ENCODE measurements at regions not wholly inside any gene's neighbourhood (a gene's known extent, or its start where the extent isn't known, plus 50 kb on each side); places are given as distances from the start of the nearest gene placed in this dataset.

DNA sequence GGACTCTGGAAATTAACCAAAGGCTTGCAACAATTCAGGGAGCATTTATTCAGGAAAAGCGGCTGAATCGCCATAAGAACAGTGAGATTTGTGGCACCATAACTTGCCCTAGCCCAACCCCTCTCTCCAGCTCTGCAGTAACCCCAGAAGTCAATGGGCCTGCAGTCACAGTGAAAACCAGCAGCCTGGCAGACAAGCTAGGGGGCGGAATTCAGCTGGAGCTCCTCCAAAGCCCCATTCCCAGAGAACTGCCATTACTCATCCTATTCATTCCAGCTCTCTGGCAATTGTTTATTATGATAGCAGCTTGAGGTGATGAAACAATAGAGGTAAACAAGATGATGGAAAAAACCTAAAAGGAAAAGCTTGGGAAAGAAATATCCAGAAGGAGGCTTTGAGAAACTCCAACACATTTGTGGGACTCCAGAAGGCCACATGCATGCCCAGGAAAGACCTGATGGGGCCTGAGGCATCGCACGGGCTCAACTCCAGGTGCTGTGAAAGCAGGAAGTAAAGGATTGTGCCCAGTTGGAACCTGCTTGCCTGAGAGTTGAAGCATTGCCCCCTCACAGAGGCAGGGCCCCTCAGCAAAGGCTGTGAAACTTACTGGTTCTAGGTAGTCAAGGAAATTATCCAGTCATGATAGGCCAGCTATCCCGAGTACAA lies 126.7 kb downstream of the TWIST2 start:
- H3K27me3 ChIP-seq (ENCODE audit: control insufficient read depth, insufficient read depth, low read length) = no peaks in the 10 kb centered on the region
- H3K79me2 ChIP-seq (ENCODE audit: control insufficient read depth, insufficient read depth, low read length) = no peaks in the 10 kb centered on the region
- H2AFZ ChIP-seq (ENCODE audit: low read length) = no peak overlapping the region
- no peaks in the 10 kb centered on the region for H3K9me3 ChIP-seq (ENCODE audit: control insufficient read depth, insufficient read depth, low read depth, low read length)
- H3K4me1 ChIP-seq (ENCODE audit: control insufficient read depth, extremely low read depth, insufficient read depth, low read length) = peaks cover 11% of the 10 kb centered on the region
- no peak overlapping the region for H3K4me3 ChIP-seq (replicated peaks in 1 of 4; ENCODE audit: control extremely low read depth in 1 of 4, insufficient read depth in 1 of 4, low read depth in 3 of 4, low read length in 4 of 4)
- TF ChIP-seq, protein P1, sequence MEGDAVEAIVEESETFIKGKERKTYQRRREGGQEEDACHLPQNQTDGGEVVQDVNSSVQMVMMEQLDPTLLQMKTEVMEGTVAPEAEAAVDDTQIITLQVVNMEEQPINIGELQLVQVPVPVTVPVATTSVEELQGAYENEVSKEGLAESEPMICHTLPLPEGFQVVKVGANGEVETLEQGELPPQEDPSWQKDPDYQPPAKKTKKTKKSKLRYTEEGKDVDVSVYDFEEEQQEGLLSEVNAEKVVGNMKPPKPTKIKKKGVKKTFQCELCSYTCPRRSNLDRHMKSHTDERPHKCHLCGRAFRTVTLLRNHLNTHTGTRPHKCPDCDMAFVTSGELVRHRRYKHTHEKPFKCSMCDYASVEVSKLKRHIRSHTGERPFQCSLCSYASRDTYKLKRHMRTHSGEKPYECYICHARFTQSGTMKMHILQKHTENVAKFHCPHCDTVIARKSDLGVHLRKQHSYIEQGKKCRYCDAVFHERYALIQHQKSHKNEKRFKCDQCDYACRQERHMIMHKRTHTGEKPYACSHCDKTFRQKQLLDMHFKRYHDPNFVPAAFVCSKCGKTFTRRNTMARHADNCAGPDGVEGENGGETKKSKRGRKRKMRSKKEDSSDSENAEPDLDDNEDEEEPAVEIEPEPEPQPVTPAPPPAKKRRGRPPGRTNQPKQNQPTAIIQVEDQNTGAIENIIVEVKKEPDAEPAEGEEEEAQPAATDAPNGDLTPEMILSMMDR (conservative IDR thresholded peaks at IDR 0.05 in 1 of 2, IDR thresholded peaks at IDR 0.05 in 1 of 2; ENCODE audit: low read depth in 1 of 2, low read length in 2 of 2) = peak; percentile 47 to 62
- TF ChIP-seq EZH2 (IDR thresholded peaks at IDR 0.05; ENCODE audit: low read length, missing control alignments) = no peak
- DNase-seq (ENCODE audit: low read depth in 2 of 2) = peak; percentile 94
- H3K9ac ChIP-seq (ENCODE audit: insufficient read depth, low read length) = no peak overlapping the region
- no peaks in the 10 kb centered on the region for H4K20me1 ChIP-seq (ENCODE audit: control insufficient read depth, extremely low read depth, insufficient read depth, low read length)
- no peaks in the 10 kb centered on the region for H3K36me3 ChIP-seq (ENCODE audit: control insufficient read depth, insufficient read depth, low read length)
- peak overlapping the region; percentile 62 for H3K4me2 ChIP-seq (ENCODE audit: extremely low read depth, insufficient read depth, low read length)
- H3K27ac ChIP-seq (ENCODE audit: insufficient read depth, low read length) = peak overlapping the region; percentile 52

DNA sequence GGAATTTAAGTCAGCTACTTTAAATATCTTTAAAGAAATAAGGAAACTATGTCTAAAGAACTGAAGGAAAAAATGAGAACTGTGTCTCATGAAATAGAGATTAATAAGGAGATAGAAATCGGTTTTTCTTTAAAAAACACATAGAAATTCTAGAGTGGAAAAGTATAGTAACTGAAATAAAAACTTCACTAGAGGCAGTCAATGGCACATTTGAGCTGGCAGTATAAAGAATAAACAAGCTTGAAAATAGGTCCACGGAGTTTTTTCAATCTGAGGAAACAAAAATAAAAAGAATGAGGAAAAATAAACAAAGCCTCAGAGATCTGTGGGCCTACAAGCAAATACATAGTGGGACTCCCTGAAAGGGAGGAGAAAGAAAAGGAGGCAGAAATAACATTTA lies 127.5 kb downstream of the TWIST2 start:
- H3K4me1 ChIP-seq (ENCODE audit: control insufficient read depth, extremely low read depth, insufficient read depth, low read length) = peaks cover 11% of the 10 kb centered on the region
- no peak overlapping the region for H2AFZ ChIP-seq (ENCODE audit: low read length)
- no peaks in the 10 kb centered on the region for H3K9me3 ChIP-seq (ENCODE audit: control insufficient read depth, insufficient read depth, low read depth, low read length)
- no peak overlapping the region for H3K4me3 ChIP-seq (replicated peaks in 1 of 4; ENCODE audit: control extremely low read depth in 1 of 4, insufficient read depth in 1 of 4, low read depth in 3 of 4, low read length in 4 of 4)
- no peak for TF ChIP-seq EZH2 (IDR thresholded peaks at IDR 0.05; ENCODE audit: low read length, missing control alignments)
- TF ChIP-seq, protein P1 (conservative IDR thresholded peaks at IDR 0.05 in 1 of 2, IDR thresholded peaks at IDR 0.05 in 1 of 2; ENCODE audit: low read depth in 1 of 2, low read length in 2 of 2) = no peak
- H3K36me3 ChIP-seq (ENCODE audit: control insufficient read depth, insufficient read depth, low read length) = no peaks in the 10 kb centered on the region
- no peak overlapping the region for H3K9ac ChIP-seq (ENCODE audit: insufficient read depth, low read length)
- no peak overlapping the region for H3K27ac ChIP-seq (ENCODE audit: insufficient read depth, low read length)
- DNase-seq (ENCODE audit: low read depth in 2 of 2) = no peak
- no peaks in the 10 kb centered on the region for H3K79me2 ChIP-seq (ENCODE audit: control insufficient read depth, insufficient read depth, low read length)
- H3K4me2 ChIP-seq (ENCODE audit: extremely low read depth, insufficient read depth, low read length) = no peak overlapping the region
- no peaks in the 10 kb centered on the region for H3K27me3 ChIP-seq (ENCODE audit: control insufficient read depth, insufficient read depth, low read length)
- no peaks in the 10 kb centered on the region for H4K20me1 ChIP-seq (ENCODE audit: control insufficient read depth, extremely low read depth, insufficient read depth, low read length)

- Histone ChIP-seq H3K79me2 (ENCODE audit: control insufficient read depth, insufficient read depth, low read length) (no peaks in the 10 kb centered on the region), H3K36me3 (ENCODE audit: control insufficient read depth, insufficient read depth, low read length) (no peaks in the 10 kb centered on the region), H3K27ac (ENCODE audit: insufficient read depth, low read length) (no peak overlapping the region), H3K4me3 (replicated peaks in 1 of 4; ENCODE audit: control extremely low read depth in 1 of 4, insufficient read depth in 1 of 4, low read depth in 3 of 4, low read length in 4 of 4) (no peak overlapping the region), H3K27me3 (ENCODE audit: control insufficient read depth, insufficient read depth, low read length) (no peaks in the 10 kb centered on the region), H2AFZ (ENCODE audit: low read length) (no peak overlapping the region), H3K9ac (ENCODE audit: insufficient read depth, low read length) (no peak overlapping the region), H4K20me1 (ENCODE audit: control insufficient read depth, extremely low read depth, insufficient read depth, low read length) (no peaks in the 10 kb centered on the region), H3K4me2 (ENCODE audit: extremely low read depth, insufficient read depth, low read length) (no peak overlapping the region), H3K9me3 (ENCODE audit: control insufficient read depth, insufficient read depth, low read depth, low read length) (no peaks in the 10 kb centered on the region), H3K4me1 (ENCODE audit: control insufficient read depth, extremely low read depth, insufficient read depth, low read length) (peaks cover 8% of the 10 kb centered on the region)
- TF ChIP-seq, protein P1 (conservative IDR thresholded peaks at IDR 0.05 in 1 of 2, IDR thresholded peaks at IDR 0.05 in 1 of 2; ENCODE audit: low read depth in 1 of 2, low read length in 2 of 2) = no peak
- no peak for TF ChIP-seq EZH2 (IDR thresholded peaks at IDR 0.05; ENCODE audit: low read length, missing control alignments)
- DNase-seq (ENCODE audit: low read depth in 2 of 2) = no peak
These were observed 130.6 kb downstream of the TWIST2 start for GRCh38 chr2:238978497-238978896.

Measured in fibroblast of lung (primary cell).